Keratinocyte (primary cell): ENCODE measurements at regions not wholly inside any gene's neighbourhood (a gene's known extent, or its start where the extent isn't known, plus 50 kb on each side); places are given as distances from the start of the nearest gene placed in this dataset.
"Not testable (repeated sequence)": the region's sequence is repeated elsewhere in the genome, so short reads cannot be mapped to it uniquely, and the experiment has no call there.

ENCODE experiments used
- CTCF ChIP-seq, 3 experiments: IDR thresholded peaks in 1 of 3; conservative IDR thresholded peaks in 1 of 3; optimal IDR thresholded peaks in 1 of 3; 2 replicates in 2 of 3; 3 replicates in 1 of 3; pipeline versions ENCODE3 to v1.5.1; 2011; ENCODE audit warnings: low read length in 3 of 3, mild to moderate bottlenecking in 3 of 3, moderate library complexity in 2 of 3, control low read depth in 1 of 3, inconsistent platforms in 1 of 3; ENCODE audit not compliant: insufficient read depth in 2 of 3; ENCODE audit errors: extremely low read depth in 1 of 3
- EZH2 ChIP-seq: IDR thresholded peaks from one replicate; pipeline ENCODE4 v1.6.1; 2012; ENCODE audit warnings: inconsistent platforms, mild to moderate bottlenecking, low read length, moderate library complexity

GRCh38 chr15:20311014-20311680, 230.5 kb downstream of the GOLGA6L6 start:
- TF ChIP-seq CTCF (optimal IDR thresholded peaks at IDR 0.05 in 1 of 3, IDR thresholded peaks at IDR 0.05 in 1 of 3, conservative IDR thresholded peaks at IDR 0.05 in 1 of 3; ENCODE audit: extremely low read depth in 1 of 3, insufficient read depth in 2 of 3, low read length in 3 of 3); EZH2: not testable (repeated sequence)
